ENCODE measurements at regions not wholly inside any gene's neighbourhood (a gene's known extent, or its start where the extent isn't known, plus 50 kb on each side); places are given as distances from the start of the nearest gene placed in this dataset.

GRCh38 chr18:29191263-29191662 is 1014.3 kb upstream of the CDH2 start:
- no peak overlapping the region for H3K4me3 ChIP-seq (ENCODE audit: low read depth, low read length)

GRCh38 chr18:29188760-29189159 is 1011.8 kb upstream of the CDH2 start:
- no peak overlapping the region for H3K4me3 ChIP-seq (ENCODE audit: low read depth, low read length)

DNA sequence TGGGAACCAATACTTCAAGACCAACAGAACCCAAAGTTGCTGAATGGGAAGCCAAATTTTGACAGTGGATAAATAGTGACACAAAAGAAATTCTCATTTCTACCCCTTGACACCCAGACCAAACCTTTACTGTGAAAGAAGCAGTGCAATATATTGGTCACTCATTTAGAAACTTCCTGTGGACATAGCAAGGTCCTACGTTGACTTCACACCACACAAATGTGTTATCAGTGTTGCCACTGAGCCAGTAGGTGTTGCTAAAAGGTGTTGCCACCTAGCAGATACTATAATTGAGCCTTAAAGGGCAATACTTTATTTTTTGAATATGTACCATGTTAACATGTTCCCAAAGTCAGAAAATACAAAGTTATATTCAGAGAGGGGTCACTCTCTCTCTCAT is 1008.9 kb upstream of the CDH2 start:
- H3K4me3 ChIP-seq (ENCODE audit: low read depth, low read length): no peak overlapping the region

DNA sequence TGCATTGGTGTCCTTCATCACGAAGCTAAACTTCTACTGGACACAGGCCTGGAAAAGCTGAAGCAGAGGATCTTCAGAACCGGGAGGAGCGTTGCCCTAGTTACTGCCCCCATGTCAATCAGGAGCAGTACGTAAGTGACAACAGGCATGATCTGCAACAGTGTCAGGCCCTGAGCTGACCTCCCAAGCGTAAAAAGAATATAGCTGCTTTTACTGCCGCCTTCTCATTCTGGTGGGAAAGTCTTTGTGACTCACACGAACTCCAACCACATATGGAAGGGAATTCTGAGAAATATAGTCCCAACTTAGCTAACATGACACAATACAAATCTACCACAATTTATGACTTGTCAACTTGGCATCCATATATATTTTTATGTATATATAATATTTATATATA is 1007.7 kb upstream of the CDH2 start:
- no peak overlapping the region for H3K4me3 ChIP-seq (ENCODE audit: low read depth, low read length)

DNA sequence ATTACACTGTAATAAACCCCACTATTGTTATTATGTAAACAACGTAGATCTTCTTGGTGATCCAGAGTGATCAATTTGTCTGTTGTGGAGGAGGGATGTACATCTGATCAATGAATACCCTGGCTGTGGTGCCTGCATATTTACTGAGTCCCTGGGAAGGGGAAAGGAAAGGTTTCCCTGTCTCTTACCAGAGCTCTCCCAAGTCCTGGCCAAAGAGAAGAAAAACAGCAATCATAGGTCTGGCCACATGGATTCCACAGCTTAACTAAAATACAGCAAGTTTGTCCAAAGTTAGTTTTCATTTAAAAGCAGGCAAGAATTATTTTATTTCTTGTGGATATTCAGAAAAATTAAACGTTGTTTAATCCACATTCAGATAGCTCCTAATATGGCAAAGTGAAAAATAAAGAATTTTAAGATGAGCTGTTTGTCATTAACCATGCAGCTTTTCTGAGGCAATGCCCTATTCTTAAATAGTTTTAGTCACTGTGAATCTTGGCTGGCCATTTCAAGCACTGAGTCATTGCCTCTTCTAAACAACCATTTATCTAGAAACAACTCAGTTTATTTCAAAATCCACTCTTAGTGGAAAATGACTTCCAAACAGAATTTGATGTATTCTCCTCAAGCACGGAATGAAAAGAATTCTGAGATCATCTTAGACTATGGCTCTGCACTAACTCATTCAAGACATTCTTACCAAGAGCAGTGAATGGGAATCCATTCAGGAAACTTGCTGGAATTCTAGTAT is 1004.4 kb upstream of the CDH2 start:
- no peak overlapping the region for H3K4me3 ChIP-seq (ENCODE audit: low read depth, low read length)

DNA sequence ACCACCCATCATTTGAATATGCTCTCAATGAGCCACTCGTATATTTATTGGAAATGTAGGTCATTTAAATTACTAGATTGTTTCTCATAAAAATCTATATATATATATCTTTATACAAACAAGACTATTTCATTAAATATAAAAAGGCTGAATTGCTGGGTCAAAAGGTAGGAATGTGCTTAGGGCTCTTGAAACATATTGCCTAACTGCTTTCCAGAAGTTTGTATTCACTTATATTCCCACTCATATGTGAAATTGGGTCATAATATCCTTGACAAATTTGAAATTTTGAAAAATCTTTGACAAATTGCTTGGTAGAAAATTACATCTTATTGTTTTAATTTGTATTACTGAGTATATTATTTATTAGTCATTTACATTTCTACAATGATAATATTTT is 999.8 kb upstream of the CDH2 start:
- H3K4me3 ChIP-seq (ENCODE audit: low read depth, low read length): no peak overlapping the region

DNA sequence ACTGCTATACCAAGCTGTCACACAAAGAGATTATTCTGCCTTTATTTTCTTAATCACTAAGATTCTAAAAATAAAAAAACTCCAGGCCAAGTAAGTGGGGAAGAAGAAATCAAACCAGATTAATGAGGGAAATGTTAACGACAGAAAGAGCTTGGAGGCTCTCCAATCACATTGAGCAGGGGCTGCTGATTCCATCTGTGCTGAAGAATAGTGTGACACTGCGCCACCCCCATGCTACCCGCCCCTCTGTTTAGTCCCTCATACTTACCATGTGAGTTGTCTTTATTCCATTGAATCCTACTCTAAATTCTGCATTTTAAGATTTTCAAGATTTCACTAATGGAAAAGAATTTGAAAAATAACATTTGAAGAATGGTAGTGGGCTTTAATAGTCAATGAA is 998.0 kb upstream of the CDH2 start:
- no peak overlapping the region for H3K4me3 ChIP-seq (ENCODE audit: low read depth, low read length)

- H3K4me3 ChIP-seq (ENCODE audit: low read depth, low read length): no peak overlapping the region
Observed at GRCh38 chr18:29172756-29173067, 995.8 kb upstream of the CDH2 start.

DNA sequence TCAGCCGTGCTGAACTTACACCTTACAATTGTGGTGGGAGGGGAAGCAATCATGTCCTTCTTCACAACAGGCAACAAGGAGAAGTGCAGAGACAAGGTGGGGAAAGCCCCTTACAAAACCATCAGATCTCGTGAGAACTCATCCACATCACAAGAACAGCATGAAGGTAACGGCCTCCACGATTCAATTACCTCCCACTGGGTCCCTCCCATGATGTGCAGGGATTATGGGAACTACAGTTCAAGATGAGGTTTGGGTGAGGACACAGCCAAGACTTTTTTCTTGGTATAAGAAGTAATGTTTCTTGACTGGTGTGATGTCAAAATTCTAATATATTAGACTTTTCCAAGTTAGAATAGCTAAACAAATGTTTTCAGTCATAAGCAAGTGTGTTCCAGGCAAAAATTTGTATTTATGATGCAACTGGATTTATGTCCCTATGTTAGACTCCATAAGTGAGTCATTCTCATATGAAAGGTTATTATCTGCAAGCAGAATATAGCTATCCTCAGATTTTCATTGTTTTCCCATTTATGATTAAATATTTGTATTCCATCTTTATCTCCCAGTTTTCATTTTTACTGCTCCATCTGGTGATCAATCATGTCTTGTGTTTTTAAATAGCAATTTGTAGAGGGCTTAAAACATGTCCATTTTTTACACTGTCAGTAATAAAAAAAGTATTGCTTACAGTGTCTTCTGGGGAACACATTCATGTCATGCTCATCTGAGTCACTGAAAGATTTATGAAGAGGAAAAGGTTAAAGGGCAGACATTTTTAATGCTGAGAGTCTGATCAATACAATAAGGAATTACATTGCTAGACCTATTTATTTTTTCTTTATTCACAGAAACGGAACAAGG is 995.2 kb upstream of the CDH2 start:
- no peak overlapping the region for H3K4me3 ChIP-seq (ENCODE audit: low read depth, low read length)

- H3K4me3 ChIP-seq (ENCODE audit: low read depth, low read length): no peak overlapping the region
Observed at GRCh38 chr18:29169599-29169998, 992.7 kb upstream of the CDH2 start.

DNA sequence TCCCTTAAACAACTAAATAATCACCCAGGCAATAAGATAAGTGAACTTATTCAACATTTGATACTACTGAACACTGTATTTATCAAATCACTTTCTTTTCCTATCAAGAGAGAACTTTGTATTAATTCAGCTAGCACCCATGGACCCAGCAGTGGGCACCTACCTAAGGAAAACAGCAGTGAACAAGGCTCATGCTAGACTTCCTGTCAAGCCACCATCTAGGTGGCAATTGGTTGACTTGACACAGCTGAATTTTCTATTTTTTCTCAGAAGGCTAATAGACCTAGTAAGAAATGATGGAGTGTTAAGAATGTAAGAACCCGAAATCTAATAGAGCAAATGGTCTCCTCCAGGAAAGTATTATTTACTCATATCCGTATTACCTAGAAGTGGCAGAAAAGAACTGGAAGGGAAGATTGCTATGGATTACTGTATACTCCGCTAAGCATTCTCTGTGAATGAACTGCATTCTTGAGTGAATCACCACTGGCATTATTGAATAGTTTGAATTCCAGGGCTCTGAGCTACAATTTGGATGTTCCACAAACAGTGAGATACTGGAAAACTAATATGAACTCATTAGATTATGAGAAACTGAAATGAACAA is 988.2 kb upstream of the CDH2 start:
- H3K4me3 ChIP-seq (ENCODE audit: low read depth, low read length): no peak overlapping the region

DNA sequence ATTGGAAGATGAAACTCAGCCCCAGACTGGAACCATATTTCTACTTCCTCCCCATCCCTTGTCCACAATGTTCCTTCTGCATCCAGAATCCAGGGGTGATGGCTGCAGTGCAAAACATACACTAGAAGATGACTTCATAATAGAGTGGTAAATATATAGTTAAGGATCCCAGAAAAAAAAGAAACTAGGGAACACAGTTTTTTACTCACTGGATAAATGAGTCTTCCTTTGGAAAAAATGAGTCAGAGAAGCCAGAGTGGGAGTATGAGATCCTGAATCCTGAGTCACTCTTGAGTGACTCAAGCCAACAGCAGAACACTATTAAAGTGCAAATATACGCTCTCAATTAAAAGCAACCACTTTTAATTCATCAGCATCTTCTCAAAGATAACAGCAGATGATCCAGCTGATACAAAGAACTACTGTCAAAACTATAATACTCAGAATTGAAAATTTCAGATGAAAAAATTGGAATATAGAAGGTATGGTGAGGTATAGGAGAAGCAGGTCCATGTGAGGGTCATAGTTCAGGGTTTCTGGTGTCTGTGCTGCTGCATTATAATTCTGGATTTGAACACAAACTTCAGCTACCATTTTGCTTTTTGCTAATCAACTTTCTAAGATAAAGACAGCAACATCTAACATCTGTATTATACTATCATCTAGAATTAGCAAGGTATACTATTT is 987.2 kb upstream of the CDH2 start:
- H3K4me3 ChIP-seq (ENCODE audit: low read depth, low read length): no peak overlapping the region

- H3K4me3 ChIP-seq (ENCODE audit: low read depth, low read length): no peak overlapping the region
Observed at GRCh38 chr18:29163596-29163995, 986.7 kb upstream of the CDH2 start.

DNA sequence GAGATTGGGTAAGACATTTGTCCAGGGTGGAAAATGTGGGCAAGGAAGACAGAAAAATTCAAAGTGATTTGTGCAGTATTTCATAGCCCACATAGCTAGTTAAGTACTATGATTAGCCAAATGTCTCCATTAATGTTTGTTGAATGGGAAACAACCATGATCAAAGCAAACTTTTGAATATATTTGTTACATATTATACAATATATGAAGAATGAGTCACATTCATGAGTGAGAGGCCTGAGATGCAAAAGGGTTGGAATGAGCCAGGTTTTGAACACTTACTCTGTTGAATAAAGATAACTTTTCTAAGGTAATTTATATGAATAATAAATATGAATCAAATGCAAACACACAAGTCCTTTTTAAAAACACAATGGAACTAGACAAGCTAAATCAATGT is 984.5 kb upstream of the CDH2 start:
- H3K4me3 ChIP-seq (ENCODE audit: low read depth, low read length): no peak overlapping the region

GRCh38 chr18:29160170-29160569 is 983.2 kb upstream of the CDH2 start:
- no peak overlapping the region for H3K4me3 ChIP-seq (ENCODE audit: low read depth, low read length)

DNA sequence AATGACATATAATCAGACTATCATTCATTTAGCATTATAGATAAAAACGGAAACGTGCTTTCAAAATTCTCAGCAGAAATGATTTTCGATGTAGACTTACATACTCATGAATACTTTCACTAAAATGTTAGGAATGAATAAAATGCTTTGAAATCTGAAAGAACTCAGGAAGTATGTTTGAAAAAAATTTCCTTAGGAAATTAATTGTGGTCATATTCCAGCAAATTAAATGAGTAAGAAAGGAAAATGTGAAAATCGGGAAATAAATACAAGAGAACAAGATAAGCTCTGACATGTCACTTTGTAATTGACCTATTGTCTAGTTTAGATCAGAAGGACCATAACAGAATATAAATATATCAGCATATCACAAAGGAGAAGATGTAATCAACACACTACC is 981.0 kb upstream of the CDH2 start:
- H3K4me3 ChIP-seq (ENCODE audit: low read depth, low read length): no peak overlapping the region

- H3K4me3 ChIP-seq (ENCODE audit: low read depth, low read length): no peak overlapping the region
Observed at GRCh38 chr18:29157057-29157780, 980.3 kb upstream of the CDH2 start.

DNA sequence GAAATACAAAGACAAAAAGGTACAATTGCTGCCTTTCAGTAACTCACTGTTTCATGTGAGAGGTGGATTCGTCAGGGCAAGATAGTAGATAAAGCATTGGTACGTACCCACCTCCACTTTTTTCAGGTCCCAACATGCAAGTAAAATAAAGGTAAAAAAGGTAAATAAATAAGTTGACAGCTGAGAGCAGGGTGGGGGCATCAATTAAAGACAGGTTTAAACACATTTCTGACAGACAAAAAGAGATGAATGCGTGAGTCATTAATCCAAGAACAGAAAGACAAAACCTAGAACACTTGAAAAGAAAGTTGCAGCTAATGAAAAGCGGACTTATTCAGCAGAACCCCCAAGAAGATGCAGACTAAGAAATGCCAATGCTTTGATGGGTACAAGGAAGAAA is 979.6 kb upstream of the CDH2 start:
- H3K4me3 ChIP-seq (ENCODE audit: low read depth, low read length): no peak overlapping the region

DNA sequence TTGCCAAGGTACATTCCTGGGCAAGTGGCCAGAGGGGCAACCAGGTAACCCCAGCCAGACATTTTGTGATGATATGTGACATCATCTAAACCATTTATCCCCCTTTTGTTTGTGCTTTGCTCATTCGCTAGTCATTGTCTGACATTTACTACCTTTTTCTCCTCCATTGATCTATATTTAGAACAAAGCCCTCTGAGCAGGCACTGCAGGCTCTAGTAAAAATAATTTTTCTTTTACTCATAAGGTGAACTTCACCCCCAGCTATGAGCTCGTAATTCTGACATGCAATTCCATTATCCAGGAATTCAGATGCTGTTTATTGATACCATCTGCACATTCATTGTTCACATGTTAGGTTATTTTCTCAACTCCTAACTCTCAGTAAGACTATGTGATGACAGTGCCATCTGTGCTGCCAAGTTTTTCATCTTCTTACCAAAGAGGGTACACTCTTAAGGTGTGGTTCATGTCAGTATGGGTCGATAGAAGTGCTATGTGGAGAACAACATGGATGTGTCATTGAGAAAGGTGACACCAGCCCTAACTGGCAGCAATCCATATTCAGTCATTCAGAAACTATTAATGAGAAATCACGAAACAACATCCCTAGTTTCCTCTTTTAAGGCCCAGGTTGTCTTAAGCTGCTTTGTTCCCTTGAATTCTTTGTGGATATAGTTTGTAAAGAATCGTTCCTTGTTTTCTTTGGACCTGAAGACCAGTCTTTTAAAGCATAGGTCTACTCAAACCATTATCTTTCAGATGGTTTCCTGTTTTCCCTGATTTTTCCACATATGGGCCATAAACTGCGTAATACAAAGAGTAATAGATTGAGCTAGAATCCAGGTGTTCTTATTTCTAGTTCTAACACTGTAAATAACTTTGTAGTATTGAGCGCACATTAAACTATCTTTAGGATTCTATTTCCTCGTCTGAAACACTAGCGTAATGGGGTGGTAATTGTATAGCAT is 978.1 kb upstream of the CDH2 start:
- H3K4me3 ChIP-seq (ENCODE audit: low read depth, low read length): no peak overlapping the region

Data from iPS-11a (cell line).